HG02642 (cell line): ENCODE measurements at regions not wholly inside any gene's neighbourhood (a gene's known extent, or its start where the extent isn't known, plus 50 kb on each side); places are given as distances from the start of the nearest gene placed in this dataset.
"Not testable (repeated sequence)": the region's sequence is repeated elsewhere in the genome, so short reads cannot be mapped to it uniquely, and the experiment has no call there.

Source experiments
- ATAC-seq: cut with Tn5 transposase; IDR thresholded peaks from one replicate; pipeline ENCODE4 v1.9.1; 2021; ENCODE audit warnings: mild to moderate bottlenecking; ENCODE audit not compliant: unreplicated experiment, poor library complexity

GRCh38 chr1:96095849-96096612 lies 625.6 kb upstream of the PTBP2 start:
- no peak for ATAC-seq

DNA sequence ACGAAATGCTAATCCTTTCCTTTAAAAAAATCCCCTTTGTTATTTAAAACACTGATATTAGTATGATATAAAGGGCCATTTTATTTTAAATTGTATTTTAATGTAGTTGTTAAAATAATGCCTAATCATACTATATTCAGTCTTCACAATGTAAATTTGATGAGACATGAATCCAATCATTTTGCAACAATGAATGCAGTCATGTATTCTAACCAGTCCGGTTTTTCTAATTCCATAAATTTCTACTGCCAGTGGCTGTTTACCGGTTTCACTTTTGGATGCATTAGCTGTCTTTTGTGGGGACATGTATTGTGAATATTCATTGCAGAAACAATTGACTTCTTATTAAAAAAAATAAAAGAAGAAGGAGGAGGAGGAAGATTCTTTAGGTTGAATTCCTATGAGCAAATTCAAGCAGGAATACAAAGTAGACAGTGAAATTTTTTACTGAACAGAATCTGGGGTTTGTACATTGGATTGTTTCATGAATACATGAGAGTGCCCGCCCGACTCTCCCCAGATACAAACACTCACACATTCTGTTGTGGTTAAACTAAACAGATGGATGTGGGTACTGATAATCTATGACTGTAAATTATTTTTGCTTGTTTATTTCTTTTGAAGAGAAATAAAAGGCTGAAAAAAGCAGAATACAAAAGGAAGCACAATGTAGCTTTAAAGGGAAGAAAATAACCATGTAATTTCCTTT lies 624.8 kb upstream of the PTBP2 start:
- ATAC-seq, result no peak

- ATAC-seq, result no peak
These were observed 617.1 kb upstream of the PTBP2 start for GRCh38 chr1:96104506-96104905.

DNA sequence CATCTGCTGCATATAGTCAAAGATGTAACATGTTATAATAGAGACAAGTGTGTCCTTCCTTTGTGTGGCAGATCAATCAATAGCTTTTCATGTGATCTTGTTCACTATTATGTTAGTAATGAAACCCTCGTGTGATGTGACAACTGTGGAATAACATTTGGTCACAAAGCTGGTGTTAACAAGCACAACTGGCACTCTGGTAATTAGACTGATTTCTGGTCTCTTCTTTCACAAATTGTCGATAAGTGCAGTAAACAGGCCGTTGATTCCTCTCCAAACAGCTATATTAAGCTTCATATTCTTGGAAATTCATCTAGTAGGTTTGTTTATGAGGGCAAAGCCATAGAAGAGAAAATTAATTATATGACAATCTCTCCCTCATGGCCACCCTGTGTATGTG lies 616.7 kb upstream of the PTBP2 start:
- no peak for ATAC-seq

DNA sequence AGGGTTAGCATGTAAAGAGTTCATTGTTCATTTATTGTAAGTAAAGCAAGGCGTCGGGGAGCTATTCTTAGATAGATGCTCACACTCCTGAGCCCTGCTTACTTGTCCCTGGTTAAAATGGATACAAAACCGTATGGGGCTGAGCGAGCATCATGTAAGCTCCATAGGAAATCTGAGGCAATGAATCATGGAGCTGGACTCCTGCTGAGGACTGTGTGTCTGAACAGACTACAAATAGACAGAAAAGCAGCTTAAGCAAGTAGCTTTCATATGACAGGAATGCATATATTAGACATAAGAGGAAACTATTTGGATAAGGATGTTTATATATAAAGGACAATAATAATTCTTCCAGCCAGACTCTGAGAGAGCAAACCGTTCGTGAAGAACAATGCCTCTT lies 604.9 kb upstream of the PTBP2 start:
- no peak for ATAC-seq

DNA sequence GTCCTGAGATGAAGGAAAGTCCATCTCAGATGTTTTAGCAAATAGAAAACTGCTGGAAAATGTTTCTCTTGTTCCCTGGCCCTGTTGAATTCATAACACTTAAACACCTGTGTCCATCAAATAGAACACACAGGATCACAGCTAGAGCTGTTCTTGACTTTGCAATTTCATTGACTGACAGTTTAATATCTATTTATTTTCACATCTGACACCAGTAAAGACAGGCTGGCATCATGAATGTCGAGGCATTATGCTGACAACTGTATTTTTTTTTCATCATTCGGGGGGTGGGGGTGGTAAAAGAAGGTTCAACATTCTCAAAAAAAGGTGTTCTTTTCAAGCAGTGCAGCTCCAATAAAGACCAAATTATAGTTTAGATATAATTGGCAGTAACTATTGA lies 591.2 kb upstream of the PTBP2 start:
- ATAC-seq, result no peak

GRCh38 chr1:96144636-96145035 lies 576.9 kb upstream of the PTBP2 start:
- no peak for ATAC-seq

DNA sequence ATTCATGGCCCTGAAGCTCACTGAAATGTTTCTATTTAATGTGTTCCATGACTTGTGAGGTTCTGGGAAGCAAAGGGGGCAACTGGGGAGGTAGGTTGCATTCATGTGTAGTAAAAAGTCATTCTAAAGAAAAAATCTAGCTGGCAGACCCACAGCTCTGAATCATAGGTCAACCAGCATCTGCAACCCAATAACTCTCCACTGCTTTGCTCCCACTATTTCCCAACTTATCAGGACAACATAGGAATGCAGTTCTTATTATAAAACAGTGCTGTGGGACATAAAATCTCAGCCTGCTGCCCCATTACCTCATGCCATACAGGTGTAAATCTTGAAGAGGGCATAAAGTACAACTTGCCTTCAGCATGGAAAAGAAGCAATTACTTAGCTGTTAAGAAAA lies 576.1 kb upstream of the PTBP2 start:
- no peak for ATAC-seq

DNA sequence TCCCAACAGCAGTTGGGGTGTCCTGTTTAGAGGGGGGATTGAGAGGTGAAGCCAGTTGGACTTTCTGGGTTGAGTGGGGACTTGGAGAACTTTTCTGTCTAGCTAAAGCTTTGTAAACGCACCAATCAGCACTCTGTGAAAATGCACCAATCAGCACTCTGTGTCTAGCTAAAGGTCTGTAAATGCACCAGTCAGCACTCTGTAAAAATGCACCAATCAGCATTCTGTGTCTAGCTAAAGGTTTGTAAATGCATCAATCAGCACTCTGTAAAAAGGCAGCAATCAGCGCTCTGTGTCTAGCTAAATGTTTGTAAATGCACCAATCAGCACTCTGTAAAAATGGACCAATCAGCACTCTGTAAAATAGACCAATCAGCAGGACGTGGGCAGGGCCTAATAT lies 568.6 kb upstream of the PTBP2 start:
- ATAC-seq, result not testable (repeated sequence)

DNA sequence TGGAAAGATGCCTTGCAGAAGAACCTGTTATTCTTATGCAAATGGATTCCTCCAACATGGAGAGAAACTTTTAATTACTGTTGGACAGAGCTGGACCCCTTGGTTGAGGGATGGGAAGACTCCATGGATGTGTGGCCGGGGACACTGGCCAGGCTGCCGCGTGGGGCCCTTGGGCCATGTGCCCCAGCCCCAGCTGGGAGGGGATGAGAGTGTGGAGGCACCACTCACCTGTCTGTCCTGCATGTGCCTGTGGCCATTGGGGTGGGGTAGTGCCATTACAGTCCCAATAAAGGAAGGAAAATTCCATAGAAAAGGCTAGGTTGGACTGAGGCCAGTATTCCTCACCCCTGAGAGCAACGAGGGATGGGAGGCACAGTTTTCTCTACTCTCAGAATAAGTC lies 564.5 kb upstream of the PTBP2 start:
- ATAC-seq, result no peak

DNA sequence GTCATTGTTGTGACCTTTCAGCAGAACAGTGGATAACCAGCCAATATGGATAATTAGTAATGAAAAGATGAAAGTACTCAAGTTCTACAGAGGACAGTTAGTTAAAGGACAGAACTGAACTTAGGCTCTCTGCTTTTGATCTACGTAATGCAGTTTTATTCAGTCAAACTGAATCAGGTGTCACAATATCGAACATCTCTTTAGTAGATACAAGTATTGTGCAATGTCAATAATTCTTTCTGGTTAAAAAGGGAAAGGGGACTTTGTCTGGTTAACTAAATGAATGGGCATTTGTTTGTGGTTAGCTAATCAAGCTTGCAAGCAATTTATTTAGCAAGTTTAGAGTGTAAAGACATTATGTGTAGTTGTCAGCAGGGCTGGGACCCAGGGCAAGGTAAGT lies 562.2 kb upstream of the PTBP2 start:
- no peak for ATAC-seq

GRCh38 chr1:96164053-96164452 lies 557.5 kb upstream of the PTBP2 start:
- ATAC-seq, result no peak

DNA sequence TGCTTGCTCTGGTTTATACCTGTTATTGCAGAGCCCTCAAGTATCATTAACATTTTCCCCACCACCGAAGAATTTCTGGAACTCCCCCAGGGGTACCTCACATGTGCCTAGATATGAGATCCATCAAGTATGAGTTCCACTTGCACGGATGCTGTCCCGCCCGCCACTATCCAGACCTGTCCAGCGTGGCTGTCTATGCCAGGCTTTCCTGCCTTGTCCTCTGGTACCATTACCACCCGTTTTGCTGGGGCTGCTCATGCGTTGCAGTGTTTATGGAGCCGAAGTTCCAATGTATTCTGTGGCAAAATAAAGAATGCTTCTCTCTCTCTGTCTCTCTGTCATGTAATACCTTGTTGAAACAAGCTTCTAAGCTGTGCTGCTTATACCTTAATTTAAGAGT lies 543.5 kb upstream of the PTBP2 start:
- ATAC-seq, result no peak

DNA sequence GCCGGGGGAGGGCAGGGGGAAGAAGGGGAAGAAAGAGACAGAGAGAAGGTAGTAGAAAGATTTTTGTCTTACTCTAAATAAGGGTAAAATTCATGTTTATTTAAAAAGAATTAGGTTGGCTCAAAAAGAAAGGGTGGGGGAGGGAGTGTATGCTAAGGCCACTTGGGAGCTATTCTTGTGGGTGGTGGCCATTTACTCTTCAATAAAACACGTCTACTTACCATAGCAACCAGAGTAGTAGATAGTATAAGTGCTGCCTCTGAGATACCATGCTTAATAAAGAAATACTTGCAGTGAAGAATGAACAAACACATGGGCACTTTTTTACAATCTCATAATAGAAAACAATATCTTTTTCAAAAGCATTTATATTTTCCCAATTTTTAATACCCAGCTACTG lies 538.1 kb upstream of the PTBP2 start:
- no peak for ATAC-seq

DNA sequence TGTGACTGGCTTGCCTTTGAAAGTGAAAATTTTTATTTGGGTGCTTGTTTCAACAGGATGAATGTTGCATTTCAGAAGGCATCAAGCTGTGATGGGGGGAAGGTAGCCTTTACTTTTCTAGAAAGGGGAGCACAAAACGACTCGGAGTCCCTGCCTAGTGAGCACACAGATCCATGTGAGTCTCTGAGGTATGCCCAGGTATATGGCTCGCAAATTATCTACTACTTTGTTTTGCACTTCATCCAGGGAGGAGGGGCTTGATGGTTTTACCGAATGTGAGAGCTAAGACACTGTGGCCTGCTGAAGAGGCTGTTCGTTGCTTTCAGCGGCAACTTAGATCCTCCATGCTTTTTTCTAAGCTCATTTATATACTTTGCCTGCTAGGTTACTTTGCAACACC lies 537.7 kb upstream of the PTBP2 start:
- no peak for ATAC-seq

GRCh38 chr1:96185181-96185580 lies 536.4 kb upstream of the PTBP2 start:
- ATAC-seq, result no peak

DNA sequence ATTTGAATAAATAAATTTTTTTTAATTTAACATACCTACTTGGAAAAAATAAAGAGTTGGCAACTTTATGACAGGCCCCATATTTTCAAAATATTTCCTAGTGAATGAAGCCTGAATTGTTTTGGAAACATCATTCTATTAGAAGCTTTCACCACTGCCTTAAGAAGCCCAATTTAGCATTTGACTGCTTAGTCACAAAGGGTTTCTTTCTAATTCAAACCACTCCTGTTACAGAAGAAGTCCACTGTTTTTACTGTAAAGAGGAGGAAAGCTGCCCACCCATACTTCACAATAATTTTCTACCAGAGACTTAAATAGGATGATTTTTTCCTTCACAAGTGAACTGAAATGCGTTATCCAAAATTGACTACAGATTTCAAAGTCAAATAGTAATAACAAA lies 534.6 kb upstream of the PTBP2 start:
- ATAC-seq, result no peak

DNA sequence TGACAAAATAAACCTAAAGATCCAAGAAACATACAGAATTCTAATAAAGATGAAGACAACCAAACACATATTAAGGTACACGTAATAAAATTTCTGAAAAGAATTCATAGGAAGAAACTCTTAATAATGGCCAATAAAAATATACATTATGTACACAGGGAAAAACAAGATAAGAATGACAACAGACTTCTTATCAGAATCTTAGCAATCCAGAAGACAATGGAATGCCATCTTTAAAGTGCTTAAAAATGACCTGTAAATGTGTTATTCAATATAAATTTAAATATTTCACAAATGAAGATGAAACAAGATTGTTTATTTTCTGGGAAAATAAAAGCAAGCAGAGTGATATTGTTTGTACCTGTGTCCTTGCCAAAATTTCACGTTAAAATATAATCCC lies 530.4 kb upstream of the PTBP2 start:
- ATAC-seq, result no peak

- ATAC-seq, result no peak
These were observed 515.1 kb upstream of the PTBP2 start for GRCh38 chr1:96206451-96206850.

- ATAC-seq, result no peak
These were observed 513.6 kb upstream of the PTBP2 start for GRCh38 chr1:96207936-96208335.

DNA sequence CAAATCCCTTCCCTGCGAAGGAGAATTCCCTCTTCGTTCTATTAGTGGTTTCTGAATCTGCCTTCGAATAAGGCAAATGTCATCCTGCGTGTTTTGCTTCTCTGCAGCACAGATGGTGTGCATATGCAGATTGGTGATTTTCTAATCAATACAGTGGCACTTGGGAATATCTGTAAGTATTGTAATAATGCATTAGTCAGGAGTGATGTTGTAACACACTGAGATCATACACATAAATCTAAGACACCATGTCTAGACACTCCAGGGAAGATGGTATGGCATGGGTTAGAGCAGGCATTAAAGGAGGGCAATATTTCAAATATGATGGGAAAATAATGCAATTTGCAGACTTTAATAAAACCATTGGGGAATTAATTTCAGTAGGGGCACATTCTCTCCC lies 513.2 kb upstream of the PTBP2 start:
- no peak for ATAC-seq

DNA sequence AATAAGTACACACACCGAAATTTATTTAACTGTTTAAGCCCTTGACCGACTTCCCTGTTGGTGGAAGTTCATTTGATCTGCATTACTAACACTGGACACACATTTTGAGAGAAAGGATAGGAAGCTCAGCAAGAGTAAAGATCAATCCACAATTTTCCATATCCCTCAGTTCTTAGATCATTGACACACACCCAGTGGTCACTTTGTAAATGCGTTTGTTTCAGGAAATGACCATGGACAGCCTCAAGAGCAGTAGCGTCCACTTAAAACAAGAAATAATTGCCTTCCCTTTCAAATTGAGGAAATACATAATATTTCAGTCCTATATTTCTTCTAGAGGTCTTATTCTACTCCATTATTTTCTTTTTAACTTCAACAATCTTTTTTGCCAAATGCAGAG lies 511.5 kb upstream of the PTBP2 start:
- no peak for ATAC-seq
